IMR-90 (cell line): ENCODE measurements at regions not wholly inside any gene's neighbourhood (a gene's known extent, or its start where the extent isn't known, plus 50 kb on each side); places are given as distances from the start of the nearest gene placed in this dataset.

Experiments
- ATAC-seq: fragments of 200-7000 bp; cut with Tn5 transposase; 2 replicates; pipeline ENCODE4 v1.9.1; 2020; ENCODE audit warnings: low read depth, mild to moderate bottlenecking, moderate library complexity
- BruUV-seq: library from RNA; stranded (reverse); fragments of 400-500 nt; replicated peaks from 2 replicates; lab custom pipeline; 2021; lab: Mats Ljungman, UMichigan
- CTCF ChIA-PET: fragments of 300-600 bp; formaldehyde crosslinking; extraction: SDS; loops from one replicate; lab custom pipeline; 2021; ENCODE audit warnings: antibody characterized with exemption; lab: Yijun Ruan, JAX
- POLR2A ChIA-PET: fragments of 300-600 bp; sonication (Branson Sonifier 250); formaldehyde crosslinking; loops from one replicate; lab custom pipeline; 2022; ENCODE audit warnings: antibody characterized with exemption; ENCODE audit not compliant: unreplicated experiment; lab: Charles Lee
- DNase-seq: peaks from one replicate; pipeline ENCODE4 v3.0.0; 2013
- H2AFZ ChIP-seq: replicated peaks from 2 replicates; pipeline ENCODE3; 2013; ENCODE audit warnings: low read length, mild to moderate bottlenecking; ENCODE audit not compliant: poor library complexity
- H2AK5ac ChIP-seq: 2 replicates; pipeline ENCODE4 v1.6.1; 2013; ENCODE audit warnings: low read depth, low read length, inconsistent platforms
- H2AK9ac ChIP-seq: replicated peaks from 2 replicates; pipeline ENCODE3; 2013; ENCODE audit warnings: mild to moderate bottlenecking, low read depth, low read length, moderate library complexity; ENCODE audit not compliant: poor library complexity
- H2BK120ac ChIP-seq: 2 replicates; pipeline ENCODE4 v1.6.1; 2013; ENCODE audit warnings: low read depth, low read length, inconsistent platforms
- H2BK15ac ChIP-seq: 3 replicates; pipeline ENCODE4 v1.6.1; 2013; ENCODE audit warnings: low read depth, low read length, inconsistent platforms
- H2BK20ac ChIP-seq: 2 replicates; pipeline ENCODE4 v1.6.1; 2013; ENCODE audit warnings: low read depth, mild to moderate bottlenecking, inconsistent platforms, low read length, moderate library complexity
- H2BK5ac ChIP-seq: 2 replicates; pipeline ENCODE4 v1.6.1; 2013; ENCODE audit warnings: mild to moderate bottlenecking, low read depth, low read length, inconsistent platforms; ENCODE audit not compliant: poor library complexity, severe bottlenecking
- H3K14ac ChIP-seq: replicated peaks from 2 replicates; pipeline ENCODE4 v1.6.1; 2013; ENCODE audit warnings: low read depth, low read length, inconsistent platforms
- H3K18ac ChIP-seq: 2 replicates; pipeline ENCODE4 v1.6.1; 2013; ENCODE audit warnings: low read depth, low read length, control low read depth
- H3K23ac ChIP-seq: 2 replicates; pipeline ENCODE4 v1.6.1; 2013; ENCODE audit warnings: low read depth, low read length, inconsistent platforms
- H3K27ac ChIP-seq: 2 replicates; pipeline ENCODE4 v1.5.1; 2013; ENCODE audit warnings: mild to moderate bottlenecking, control low read depth, low read length; ENCODE audit not compliant: insufficient read depth
- H3K27me3 ChIP-seq: 2 replicates; pipeline ENCODE4 v1.6.1; 2013; ENCODE audit warnings: low read length; ENCODE audit not compliant: control insufficient read depth, insufficient read depth
- H3K36me3 ChIP-seq: 2 replicates; pipeline ENCODE4 v1.6.1; 2013; ENCODE audit warnings: low read length, mixed read lengths; ENCODE audit not compliant: control insufficient read depth, insufficient read depth
- H3K4ac ChIP-seq: 2 replicates; pipeline ENCODE4 v1.6.1; 2013; ENCODE audit warnings: low read depth, low read length, inconsistent platforms
- H3K4me1 ChIP-seq: 2 replicates; pipeline ENCODE4 v1.6.1; 2013; ENCODE audit warnings: low read length, mixed read lengths; ENCODE audit not compliant: control insufficient read depth, insufficient read depth
- H3K4me2 ChIP-seq: 2 replicates; pipeline ENCODE4 v1.6.1; 2013; ENCODE audit warnings: low read depth, mild to moderate bottlenecking, control low read depth, low read length, moderate library complexity
- H3K4me3 ChIP-seq: 2 replicates; pipeline ENCODE4 v1.5.1; 2013; ENCODE audit warnings: low read depth, mild to moderate bottlenecking, control low read depth, low read length, moderate library complexity; ENCODE audit not compliant: insufficient read depth
- H3K56ac ChIP-seq: 2 replicates; pipeline ENCODE4 v1.6.1; 2013; ENCODE audit warnings: low read length, inconsistent platforms; ENCODE audit not compliant: insufficient read depth; ENCODE audit errors: extremely low read depth
- H3K79me1 ChIP-seq, 2 experiments: 2 replicates each; pipeline ENCODE4 v1.6.1; 2013; ENCODE audit warnings: low read length in 2 of 2, inconsistent platforms in 1 of 2, low read depth in 1 of 2
- H3K9ac ChIP-seq: 2 replicates; pipeline ENCODE4 v1.6.1; 2013; ENCODE audit warnings: low read depth, low read length, control low read depth
- H3K9me1 ChIP-seq: 2 replicates; pipeline ENCODE4 v1.6.1; 2013; ENCODE audit warnings: low read length, inconsistent platforms; ENCODE audit not compliant: insufficient read depth
- H3K9me3 ChIP-seq: 2 replicates; pipeline ENCODE4 v1.6.1; 2013; ENCODE audit warnings: low read length; ENCODE audit not compliant: control insufficient read depth, insufficient read depth
- H4K20me1 ChIP-seq: 2 replicates; pipeline ENCODE4 v1.6.1; 2013; ENCODE audit warnings: low read length, inconsistent platforms; ENCODE audit not compliant: insufficient read depth
- H4K5ac ChIP-seq: 2 replicates; pipeline ENCODE4 v1.6.1; 2013; ENCODE audit warnings: mild to moderate bottlenecking, low read depth, low read length, control low read depth
- H4K8ac ChIP-seq, 2 experiments: 2 replicates each; pipeline ENCODE4 v1.6.1; 2013; ENCODE audit warnings: low read depth in 2 of 2, low read length in 2 of 2, control low read depth in 1 of 2, inconsistent platforms in 1 of 2
- H4K91ac ChIP-seq: 2 replicates; pipeline ENCODE4 v1.6.1; 2013; ENCODE audit warnings: low read depth, low read length, inconsistent platforms; ENCODE audit not compliant: insufficient read depth
- SMC3 ChIP-seq: fragments of 150-350 bp; IDR thresholded peaks from 2 replicates; pipeline ENCODE4 v1.6.1; 2016; ENCODE audit warnings: low read depth, mild to moderate bottlenecking, antibody characterized with exemption, low read length, moderate library complexity
- WGBS, 2 experiments: methylation state at CpG; one replicate each; pipeline versions ENCODE4 v1.1.5 to v1.1.7; 2013; ENCODE audit warnings: missing lambda C conversion rate in 2 of 2; ENCODE audit not compliant: insufficient read length in 1 of 2; ENCODE audit errors: extremely low coverage in 2 of 2; 5-methylcytosine and 5-hydroxymethylcytosine counted together
- dilution Hi-C: fragments of 300-500 bp; cut with HindIII; formaldehyde crosslinking; loops from one replicate; pipeline ENCODE4 v1.14.3; 2018; ENCODE audit warnings: low sequenced_read_pairs; ENCODE audit not compliant: unreplicated experiment
- in situ Hi-C: fragments of 300-500 bp; cut with MboI; formaldehyde crosslinking; loops from 3 replicates; pipeline ENCODE4 v1.14.3; 2019; ENCODE audit warnings: low sequenced_read_pairs, inconsistent platforms, mixed read lengths
- intact Hi-C: fragments of 100-400 bp; cut with micrococcal nuclease; formaldehyde crosslinking; loops from 2 replicates; pipeline ENCODE4 v1.10.0; 2022
- TF ChIP-seq, protein P1 (sequence below): conservative IDR thresholded peaks from 2 replicates; pipeline ENCODE4 v1.5.1; 2012; ENCODE audit warnings: mild to moderate bottlenecking, low read depth, low read length, improper control_type of control experiment

GRCh38 chr3:116905794-116906193 is 196.2 kb downstream of the TUSC7 start:
- H3K23ac ChIP-seq: no peak overlapping the region
- H4K8ac ChIP-seq: no peak overlapping the region
- no CpG with 5 or more reads among the region's 2 CpGs for WGBS, 2 experiments
- intact Hi-C loops: no loop called here
- H4K91ac ChIP-seq: no peak overlapping the region
- no peak overlapping the region for H2BK20ac ChIP-seq
- H2BK120ac ChIP-seq: no peak overlapping the region
- no peak overlapping the region for H3K27ac ChIP-seq
- H3K4me1 ChIP-seq: no peaks in the 10 kb centered on the region
- dilution Hi-C loops: no loop called here
- no peak overlapping the region for H4K5ac ChIP-seq
- H3K79me1 ChIP-seq: no peaks in the 10 kb centered on the region
- no TSS peak for BruUV-seq
- H3K36me3 ChIP-seq: no peaks in the 10 kb centered on the region
- H3K18ac ChIP-seq: no peak overlapping the region
- no peak overlapping the region for H3K4ac ChIP-seq
- H2AK9ac ChIP-seq: no peak overlapping the region
- no peak overlapping the region for H2BK15ac ChIP-seq
- POLR2A ChIA-PET: no interaction called here
- no peak overlapping the region for H3K9ac ChIP-seq
- no peak overlapping the region for H3K4me2 ChIP-seq
- TF ChIP-seq SMC3: no peak
- TF ChIP-seq, protein P1, sequence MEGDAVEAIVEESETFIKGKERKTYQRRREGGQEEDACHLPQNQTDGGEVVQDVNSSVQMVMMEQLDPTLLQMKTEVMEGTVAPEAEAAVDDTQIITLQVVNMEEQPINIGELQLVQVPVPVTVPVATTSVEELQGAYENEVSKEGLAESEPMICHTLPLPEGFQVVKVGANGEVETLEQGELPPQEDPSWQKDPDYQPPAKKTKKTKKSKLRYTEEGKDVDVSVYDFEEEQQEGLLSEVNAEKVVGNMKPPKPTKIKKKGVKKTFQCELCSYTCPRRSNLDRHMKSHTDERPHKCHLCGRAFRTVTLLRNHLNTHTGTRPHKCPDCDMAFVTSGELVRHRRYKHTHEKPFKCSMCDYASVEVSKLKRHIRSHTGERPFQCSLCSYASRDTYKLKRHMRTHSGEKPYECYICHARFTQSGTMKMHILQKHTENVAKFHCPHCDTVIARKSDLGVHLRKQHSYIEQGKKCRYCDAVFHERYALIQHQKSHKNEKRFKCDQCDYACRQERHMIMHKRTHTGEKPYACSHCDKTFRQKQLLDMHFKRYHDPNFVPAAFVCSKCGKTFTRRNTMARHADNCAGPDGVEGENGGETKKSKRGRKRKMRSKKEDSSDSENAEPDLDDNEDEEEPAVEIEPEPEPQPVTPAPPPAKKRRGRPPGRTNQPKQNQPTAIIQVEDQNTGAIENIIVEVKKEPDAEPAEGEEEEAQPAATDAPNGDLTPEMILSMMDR: no peak
- CTCF ChIA-PET: no interaction called here
- no peak overlapping the region for H2BK5ac ChIP-seq
- H3K14ac ChIP-seq: no peak overlapping the region
- no peaks in the 10 kb centered on the region for H3K9me1 ChIP-seq
- ATAC-seq: no peak
- in situ Hi-C loops: no loop called here
- no peaks in the 10 kb centered on the region for H3K9me3 ChIP-seq
- DNase-seq: no peak
- H3K27me3 ChIP-seq: no peaks in the 10 kb centered on the region
- no peak overlapping the region for H3K4me3 ChIP-seq
- no peak overlapping the region for H2AK5ac ChIP-seq
- no peaks in the 10 kb centered on the region for H4K20me1 ChIP-seq
- H2AFZ ChIP-seq: no peak overlapping the region
- H3K56ac ChIP-seq: no peak overlapping the region
